HCEC 1CT (cell line): ENCODE measurements at regions not wholly inside any gene's neighbourhood (a gene's known extent, or its start where the extent isn't known, plus 50 kb on each side); places are given as distances from the start of the nearest gene placed in this dataset.
"Not testable (repeated sequence)": the region's sequence is repeated elsewhere in the genome, so short reads cannot be mapped to it uniquely, and the experiment has no call there.

ENCODE experiments used
- DNase-seq: peaks from one replicate; pipeline ENCODE4 v3.0.0-alpha.2; 2017

DNA sequence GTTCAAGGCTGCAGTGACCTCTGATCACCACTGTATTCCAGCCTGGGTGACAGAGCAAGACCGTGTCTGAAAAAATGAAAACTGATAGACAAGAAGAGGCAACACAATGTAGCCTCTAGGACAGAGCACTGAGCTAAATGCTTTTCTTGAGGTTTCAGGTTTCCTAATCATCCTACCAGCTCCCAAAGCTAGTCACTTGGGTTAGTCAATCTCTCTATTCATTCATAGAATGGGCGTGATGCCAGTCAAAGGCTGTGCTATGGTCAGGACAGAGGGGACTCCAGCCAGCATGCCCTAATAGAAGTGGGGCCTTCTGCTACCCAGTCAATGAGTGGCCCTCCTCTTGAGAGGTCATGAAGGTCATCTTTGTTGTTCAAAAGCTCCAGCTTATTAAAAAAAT, 860.4 kb upstream of the DEFB115 start:
- DNase-seq: not testable (repeated sequence)

- DNase-seq: not testable (repeated sequence)
These were observed 852.4 kb upstream of the DEFB115 start for GRCh38 chr20:30405061-30405460.

- not testable (repeated sequence) for DNase-seq
These were observed 851.9 kb upstream of the DEFB115 start for GRCh38 chr20:30405585-30405984.

- not testable (repeated sequence) for DNase-seq
These were observed 851.1 kb upstream of the DEFB115 start for GRCh38 chr20:30406370-30406769.

- DNase-seq: no peak
These were observed 844.5 kb upstream of the DEFB115 start for GRCh38 chr20:30412972-30413371.

- DNase-seq: not testable (repeated sequence)
These were observed 840.1 kb upstream of the DEFB115 start for GRCh38 chr20:30417387-30417786.

GRCh38 chr20:30418378-30418777, 839.1 kb upstream of the DEFB115 start:
- DNase-seq: not testable (repeated sequence)

GRCh38 chr20:30419466-30419865, 838.0 kb upstream of the DEFB115 start:
- no peak for DNase-seq

- not testable (repeated sequence) for DNase-seq
These were observed 837.5 kb upstream of the DEFB115 start for GRCh38 chr20:30419871-30420420.
